ENCODE measurements at regions not wholly inside any gene's neighbourhood (a gene's known extent, or its start where the extent isn't known, plus 50 kb on each side); places are given as distances from the start of the nearest gene placed in this dataset.

DNA sequence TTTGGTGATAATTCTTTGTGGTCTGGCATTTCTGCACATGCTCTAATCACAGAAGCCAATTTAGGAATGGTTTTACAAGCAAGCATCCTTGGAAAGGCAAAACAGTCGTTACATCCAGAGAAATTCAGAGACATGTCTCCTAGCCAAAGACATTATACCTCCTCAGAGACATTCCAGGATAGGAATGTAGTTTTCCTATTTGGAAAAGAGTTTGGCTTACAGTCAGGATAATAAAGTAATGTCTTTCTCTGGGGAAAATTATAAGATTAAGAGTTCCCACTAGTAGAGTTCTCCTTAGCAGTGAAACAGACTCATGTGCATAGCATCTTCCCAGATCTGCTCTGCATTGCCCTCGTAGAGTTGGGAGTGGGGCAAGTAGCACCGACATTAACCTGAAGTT, 753.6 kb upstream of the TMEFF2 start:
- TF ChIP-seq POLR2A (IDR thresholded peaks at IDR 0.05; ENCODE audit: low read depth, low read length): no peak
- TF ChIP-seq POLR2AphosphoS5 (IDR thresholded peaks at IDR 0.05; ENCODE audit: low read depth, low read length): no peak
- TF ChIP-seq TAF1 (IDR thresholded peaks at IDR 0.05; ENCODE audit: borderline replicate concordance, low read depth, low read length): no peak

Data from GM12892 (cell line).